GM18520 (cell line): ENCODE measurements at regions not wholly inside any gene's neighbourhood (a gene's known extent, or its start where the extent isn't known, plus 50 kb on each side); places are given as distances from the start of the nearest gene placed in this dataset.

ENCODE experiments used
- ATAC-seq: cut with Tn5 transposase; IDR thresholded peaks from one replicate; pipeline ENCODE4 v1.9.1; 2021; ENCODE audit not compliant: unreplicated experiment

DNA sequence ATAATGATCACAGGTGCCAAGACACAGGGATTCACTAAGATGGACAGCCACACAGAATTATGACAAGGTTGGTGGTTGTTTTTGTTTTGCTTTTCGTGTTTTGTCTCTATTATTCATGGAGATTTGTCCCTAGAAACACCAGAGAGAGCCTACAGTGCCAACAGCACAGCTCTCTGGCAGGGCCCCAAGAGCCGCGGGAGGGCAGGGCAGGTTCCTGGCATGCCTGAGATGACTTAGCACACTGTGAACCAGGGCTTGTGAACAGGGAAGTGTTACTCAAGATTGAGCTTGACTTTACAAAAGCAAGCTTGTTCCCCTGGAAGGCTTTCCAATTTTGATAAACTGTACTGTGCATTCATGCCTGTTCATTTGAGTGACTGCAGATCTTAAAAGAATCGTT lies 437.4 kb upstream of the SALL3 start:
- no peak for ATAC-seq

DNA sequence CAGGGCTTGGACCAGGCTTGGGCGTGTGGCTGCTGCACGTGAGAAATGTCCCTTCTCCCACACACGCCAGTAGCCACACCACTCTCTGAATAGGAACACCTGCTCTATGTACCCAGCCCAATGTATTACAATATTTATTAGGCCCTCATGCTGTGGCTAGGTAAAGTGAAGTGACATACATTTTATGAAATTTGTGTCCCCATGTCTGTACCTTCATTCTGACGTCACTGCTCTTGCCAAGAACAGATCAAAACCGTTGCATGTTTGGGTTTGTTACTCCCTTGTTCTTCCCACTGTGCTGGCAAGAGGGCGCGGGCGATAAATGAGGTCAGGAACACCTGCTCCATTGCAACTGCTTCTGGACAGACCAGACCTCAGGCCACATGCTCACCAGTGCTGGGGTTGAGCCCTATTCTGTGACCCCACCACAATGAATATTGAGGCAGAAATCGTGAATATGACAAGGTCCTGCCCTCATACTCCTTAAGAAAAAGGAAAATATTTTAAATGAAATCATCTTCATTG lies 436.4 kb upstream of the SALL3 start:
- ATAC-seq: no peak

DNA sequence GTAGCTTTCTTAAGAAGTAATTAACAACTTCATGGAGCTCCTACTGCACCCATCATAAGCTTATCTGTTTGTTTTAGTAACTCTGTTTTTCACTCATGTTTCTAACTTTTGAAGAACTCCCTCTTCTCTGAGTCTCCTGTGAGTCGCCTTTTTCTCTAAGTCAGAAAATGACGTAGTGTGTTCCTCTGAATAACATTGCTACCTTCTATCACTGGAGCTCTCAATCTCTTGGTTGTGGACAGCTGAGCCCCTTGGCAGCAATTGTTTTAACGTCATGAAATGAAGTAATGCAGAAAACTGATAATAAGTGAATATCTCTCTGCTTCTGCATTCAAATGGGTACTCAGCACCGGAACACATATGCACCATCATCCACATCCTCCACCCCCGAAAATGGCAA lies 433.3 kb upstream of the SALL3 start:
- ATAC-seq: no peak

DNA sequence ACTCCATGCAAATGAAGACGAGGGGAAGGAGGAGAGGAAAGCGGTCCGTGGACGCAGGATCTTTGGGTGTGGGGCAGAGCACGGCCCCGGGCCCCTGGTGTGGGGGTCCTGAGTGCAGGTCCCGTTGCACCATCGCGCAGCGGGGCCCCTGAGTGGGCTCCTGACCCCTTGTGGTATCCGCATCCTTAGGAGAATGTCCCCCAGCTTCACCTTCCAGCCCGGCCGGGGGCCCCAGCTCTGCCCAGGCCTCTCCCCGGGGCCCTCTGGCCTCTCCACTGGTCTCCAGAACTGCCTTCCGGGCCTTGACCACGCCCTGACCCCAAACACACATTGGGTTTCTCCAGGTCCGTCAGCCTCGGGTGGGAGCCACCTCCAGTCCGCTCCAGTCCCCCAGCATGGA lies 431.8 kb upstream of the SALL3 start:
- no peak for ATAC-seq

DNA sequence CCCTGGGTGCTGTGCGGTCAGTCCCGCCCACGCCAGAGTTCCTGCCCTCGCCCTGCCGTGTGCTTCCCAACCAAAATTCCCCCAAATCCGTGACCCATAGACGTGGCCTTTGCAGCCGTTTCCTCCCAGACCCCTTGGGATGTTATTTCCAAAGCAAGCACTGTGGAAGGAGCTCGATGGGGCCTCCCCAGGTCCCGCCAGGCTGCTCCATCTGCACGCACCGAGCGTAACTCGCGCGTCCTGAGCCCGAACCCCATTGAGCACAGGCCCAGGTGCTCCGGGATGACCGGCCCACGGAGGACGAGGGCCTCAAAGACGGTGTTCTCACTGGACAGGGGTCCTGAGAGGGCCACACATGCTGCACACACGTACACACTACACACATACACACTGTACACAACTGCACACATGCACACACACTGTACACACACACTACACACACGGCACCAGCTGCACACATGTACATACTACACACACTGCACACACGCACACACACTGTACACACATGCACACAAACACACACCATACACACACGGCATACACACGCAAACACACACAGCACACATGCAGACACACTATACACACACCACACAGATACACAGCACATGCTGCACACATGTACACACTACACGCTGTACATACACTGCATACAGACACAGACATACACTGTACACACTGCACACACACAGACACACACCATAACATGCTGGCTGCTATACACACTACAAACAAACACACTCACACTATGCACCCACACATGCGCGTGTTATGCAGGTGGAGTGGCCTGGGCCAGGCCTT lies 431.2 kb upstream of the SALL3 start:
- ATAC-seq: no peak

DNA sequence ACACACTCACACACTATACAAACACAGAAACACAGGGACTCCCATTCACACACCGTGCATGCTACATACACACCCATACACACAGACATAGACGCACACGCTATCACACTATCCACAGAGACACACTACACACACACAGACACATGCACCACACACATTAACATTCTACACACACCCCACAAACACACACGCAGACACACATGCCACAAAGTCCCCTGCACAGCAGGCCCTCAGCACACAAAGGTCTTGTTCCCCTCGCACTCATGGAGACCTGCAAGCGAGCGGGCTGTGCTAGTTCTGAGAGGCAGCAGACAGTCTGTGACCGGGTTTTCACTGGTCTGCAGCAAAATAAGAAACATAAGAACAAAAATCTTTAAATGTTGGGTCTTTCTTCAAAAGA lies 429.6 kb upstream of the SALL3 start:
- ATAC-seq: no peak

DNA sequence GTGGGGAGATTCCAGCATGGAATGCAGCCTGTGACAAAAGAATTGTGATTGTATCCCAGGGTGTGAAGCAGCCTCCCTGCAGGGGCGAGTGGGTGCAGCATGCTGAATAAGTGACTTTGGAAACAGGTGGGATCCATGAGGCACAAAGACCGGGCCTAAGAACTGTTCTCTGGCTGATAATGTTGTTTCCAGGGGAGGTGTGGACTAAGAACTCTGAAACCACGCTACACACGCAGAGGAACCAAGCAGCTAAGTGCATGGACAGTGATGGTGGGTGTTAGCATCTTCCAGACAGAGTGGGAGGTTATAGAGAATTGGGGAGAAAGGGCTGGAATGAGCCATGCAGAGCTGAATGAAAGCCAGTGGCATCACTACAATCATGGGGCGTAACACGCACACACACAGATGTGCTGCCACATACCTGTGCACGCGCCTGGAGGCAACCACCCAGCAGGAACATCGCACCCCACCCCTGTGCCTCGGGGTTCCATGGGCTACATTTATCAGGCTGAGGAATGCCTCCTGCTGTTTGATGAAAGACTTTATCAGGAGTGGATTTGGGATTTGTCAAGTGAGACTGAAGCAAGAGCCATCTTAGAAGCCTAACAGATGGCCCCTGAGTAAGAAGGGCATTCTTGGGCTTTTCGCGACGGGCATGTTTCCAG lies 424.5 kb upstream of the SALL3 start:
- ATAC-seq: no peak

DNA sequence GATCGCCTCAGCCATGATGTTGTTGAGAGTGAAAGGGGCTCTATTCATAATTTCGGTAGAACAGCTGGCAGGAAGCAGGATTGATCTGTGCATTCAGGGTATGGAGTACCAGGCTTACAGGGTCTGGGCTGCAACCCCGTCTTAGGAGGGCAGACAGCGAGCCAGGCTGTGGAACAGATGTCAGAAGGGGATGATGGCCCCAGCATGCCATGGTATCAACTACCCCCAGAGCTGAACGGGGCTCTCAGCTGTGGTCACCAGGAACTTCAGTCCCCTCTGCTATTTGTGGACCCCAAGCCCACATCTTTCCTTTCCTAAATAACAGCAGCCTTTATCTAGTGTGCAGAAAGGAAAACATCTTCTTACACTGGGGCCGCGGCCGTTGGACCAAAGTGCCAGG lies 422.2 kb upstream of the SALL3 start:
- no peak for ATAC-seq

DNA sequence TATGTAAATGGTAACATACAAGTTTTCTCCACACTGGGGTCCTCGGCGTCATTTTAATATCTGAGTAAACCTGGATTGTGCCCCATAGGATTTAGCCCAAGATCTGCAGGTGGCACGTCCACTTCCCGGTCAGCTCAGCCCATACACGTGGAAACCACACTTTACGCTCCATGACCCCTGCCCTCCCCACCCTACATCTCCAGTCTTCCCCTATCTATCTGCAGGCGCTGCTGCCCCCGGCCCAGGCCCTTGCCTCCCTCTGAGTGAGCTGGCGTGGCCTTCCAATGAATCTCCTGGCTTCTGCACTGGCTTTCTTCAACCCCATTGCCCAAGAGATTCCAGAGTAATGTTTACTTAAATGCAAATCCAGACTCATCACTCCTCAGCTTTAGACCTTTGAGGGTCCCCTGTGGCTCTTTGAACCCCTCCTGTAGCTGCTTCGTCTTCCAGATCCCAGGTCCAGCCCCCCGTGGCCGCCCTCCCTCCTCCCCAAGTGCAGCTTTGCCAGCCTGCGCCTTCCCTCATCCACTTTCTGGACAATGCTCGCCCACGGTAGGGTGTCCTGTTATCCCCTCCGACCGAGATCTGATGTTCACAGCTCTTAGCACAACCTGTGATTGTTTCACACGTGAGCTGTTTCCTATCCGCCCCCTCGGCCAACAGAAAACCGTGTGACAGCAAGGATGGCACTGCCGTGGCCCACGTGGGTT lies 421.4 kb upstream of the SALL3 start:
- no peak for ATAC-seq

DNA sequence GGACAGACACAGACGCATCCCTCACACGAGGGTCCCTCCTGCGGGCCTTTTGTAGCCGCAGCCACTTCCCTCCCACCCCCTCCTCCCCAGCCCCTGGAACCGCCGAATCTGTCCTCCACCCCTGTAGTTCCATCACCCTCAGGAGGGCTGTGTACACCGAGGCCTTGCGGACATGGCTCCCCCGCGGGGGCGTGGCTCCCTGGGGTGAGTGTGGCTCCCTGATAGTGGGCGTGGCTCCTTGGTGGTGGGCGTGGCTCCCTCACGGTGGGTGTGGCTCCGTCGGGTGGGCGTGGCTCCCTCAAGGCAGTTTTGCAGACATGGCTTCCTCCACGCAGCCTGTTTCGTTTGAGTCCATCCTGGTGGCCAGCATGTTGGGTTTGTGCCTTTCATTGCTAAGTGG lies 420.7 kb upstream of the SALL3 start:
- ATAC-seq: no peak

DNA sequence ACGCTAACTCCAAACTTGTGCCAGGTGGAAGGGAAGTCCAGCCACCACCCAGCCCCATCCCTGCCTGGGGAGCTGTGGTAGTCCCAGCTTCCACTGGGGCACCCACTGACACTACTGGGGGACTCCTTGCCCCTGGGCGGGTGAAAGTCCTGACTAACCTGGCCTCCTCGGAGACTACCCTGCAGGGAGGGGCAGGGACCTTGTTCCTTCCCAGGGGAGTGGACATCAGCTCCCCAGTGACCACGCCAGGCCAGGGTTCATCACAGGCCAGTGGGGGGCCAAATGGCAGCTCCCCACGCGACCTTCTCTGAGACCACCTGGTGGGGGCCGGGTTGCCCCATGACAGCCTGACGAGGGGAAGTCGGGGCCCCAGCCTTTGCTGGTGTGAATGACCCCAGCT lies 420.0 kb upstream of the SALL3 start:
- no peak for ATAC-seq

DNA sequence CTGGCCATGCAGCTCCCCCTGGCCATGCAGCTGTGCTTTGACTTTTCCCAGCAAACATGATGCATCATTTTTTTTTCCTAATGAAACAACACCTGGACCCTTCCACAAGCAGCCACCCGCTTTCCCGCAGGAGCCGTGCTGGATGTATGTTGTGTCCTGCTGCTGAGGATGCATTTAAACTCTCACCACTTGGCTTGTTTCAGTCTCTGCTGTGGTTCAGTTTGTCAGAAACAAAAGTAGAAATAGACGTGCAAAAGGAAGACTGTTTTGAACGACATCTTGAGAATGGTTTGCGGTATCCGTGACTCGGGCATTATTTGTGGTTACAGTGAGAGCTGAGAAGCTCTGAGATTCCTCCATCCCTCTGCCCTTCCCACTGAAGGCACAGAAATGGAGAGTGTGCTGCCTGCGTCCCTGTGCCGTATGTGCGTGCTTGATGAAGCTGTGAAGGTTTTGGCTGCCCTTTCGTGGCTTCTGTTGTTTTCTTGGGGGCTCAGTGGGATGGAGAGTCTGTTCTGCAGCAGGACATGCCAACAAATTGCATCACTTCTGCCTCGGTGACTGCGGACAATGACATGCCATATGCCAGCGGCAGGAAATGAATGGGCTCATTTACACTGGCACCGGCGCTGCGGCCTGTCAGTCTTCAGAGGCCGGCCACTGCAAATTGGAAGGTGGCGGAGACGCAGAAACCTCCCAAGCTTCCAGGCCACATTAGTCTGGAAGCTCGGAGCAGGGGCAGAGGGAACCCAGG lies 417.7 kb upstream of the SALL3 start:
- no peak for ATAC-seq

DNA sequence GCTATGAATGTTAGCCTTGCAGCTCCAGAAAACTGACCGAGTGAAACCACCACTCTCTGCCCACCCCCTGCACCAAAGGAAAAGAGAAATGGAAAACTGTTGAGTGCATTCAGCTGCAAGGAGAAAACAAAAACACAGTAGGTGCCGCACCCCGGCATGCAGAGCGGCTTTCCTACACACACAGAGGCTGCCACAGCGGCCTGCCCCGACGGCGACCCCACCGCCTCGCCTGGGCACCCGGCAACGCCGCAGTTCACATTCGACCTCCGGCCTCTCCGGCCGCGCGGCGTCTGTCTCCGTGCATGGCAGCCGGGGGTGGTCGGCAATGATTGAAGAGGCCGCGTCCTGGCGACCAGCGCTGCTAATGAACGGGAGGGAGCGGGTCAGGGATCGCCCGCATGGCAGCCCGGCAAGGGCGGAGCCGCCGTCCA lies 417.1 kb upstream of the SALL3 start:
- no peak for ATAC-seq

DNA sequence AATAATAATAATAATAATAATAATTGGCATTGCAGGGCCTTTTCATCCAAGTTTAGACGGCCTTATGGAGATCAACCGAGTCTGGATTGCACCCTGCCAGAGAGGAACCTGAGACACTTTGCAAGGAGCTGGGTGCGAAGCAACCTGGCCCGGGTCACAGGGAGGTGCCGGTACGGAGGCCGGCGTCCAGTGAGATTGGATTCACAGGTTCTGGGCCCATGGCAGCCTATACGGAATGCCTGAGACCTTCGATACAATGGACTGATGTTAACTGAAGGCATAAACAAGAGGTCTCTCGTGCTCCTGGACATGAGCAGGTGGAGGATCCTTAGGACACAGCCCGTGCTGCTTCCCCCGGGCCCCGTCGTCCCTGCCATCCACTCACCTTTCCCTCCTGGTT lies 416.5 kb upstream of the SALL3 start:
- ATAC-seq: no peak

DNA sequence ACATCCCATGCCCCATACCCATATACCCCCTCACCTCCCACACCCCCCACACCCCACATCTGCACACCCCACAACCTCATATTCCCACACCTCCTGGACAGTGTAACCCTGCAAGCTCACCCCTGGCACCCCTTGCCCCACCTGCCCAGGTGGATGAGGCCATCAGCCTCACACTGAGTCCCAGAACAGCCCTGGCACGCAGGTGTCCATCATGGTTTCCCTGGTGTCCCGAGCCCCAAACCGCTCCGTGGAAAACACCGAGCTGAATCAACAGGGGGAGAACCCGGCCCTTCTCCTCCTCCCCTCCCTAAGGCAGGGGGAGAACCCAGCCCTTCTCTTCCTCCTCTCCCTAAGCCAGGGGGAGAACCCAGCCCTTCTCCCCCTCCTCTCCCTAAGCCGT lies 415.6 kb upstream of the SALL3 start:
- ATAC-seq: no peak

DNA sequence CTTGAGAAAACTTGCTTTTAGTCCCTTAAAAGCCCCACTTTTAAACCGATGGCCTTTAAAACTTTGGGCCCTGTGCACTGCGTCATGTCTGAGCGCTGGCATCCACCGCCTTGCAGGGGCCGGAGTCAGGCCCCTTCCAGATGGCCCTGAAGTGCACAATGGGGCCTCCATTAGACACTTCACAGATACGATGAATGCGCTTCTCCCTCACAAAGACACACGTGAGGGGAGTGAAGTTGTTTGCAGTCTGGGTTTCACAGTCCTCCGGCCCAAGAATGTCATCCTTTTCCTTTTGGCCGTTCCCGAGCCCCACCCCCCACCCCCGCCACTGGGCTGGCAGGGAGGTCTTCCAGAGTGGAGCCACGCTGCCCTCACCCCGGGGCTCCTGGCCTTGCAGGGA lies 415.1 kb upstream of the SALL3 start:
- ATAC-seq: no peak

DNA sequence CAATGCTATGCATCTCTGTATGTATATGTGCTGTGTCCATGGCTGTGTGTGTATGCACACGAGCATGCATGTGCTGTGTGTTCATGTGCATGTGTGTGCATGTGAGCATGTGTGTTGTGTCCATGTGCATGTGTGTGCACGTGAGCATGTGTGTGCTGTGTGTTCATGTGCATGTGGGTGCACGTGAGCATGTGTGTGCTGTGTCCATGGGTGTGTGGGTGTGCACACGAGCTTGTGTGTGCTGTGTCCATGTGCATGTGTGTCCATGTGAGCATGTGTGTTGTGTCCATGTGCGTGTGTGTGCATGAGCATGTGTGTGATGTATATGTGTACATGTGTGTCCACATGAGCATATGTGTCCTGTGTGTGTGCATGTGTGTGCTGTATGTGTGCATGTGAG lies 414.4 kb upstream of the SALL3 start:
- ATAC-seq: no peak

DNA sequence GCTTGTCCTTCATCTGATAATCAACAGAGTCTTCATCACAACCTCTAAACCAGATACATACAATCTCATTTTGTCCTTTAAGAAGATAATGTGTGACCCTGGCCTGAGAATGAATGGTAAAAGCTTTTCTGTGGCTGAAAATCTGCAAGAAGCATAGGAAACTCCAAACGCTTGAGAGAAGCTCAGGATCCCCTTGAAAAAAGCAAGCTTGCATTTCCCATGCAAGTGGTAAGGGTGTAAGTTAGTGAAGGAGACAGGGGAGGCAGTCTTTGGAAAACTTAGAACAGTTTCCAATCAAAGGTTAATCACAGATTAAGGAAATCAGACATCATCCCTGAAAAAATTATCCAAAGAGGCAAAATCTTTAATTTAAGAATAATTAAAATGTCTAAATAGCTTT lies 413.6 kb upstream of the SALL3 start:
- ATAC-seq: no peak

DNA sequence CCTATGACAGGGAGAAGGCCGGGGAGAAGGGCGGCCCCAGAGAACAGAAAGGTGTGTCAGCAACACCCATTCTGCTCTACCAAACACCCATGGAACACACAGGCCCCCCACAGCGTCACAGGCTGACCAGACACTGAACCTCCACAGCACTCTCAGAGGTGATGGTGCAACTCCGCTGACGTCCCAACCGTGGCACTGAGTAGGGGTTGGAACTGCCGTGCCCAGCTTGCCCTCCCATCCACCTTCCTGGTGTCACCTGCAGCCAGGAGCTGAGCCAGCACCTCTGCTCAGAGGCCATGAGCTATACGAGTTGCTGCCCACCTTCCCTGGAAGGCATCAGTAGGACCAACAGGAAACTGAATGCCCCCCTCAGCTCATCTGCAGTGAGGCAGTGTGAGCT lies 412.9 kb upstream of the SALL3 start:
- no peak for ATAC-seq

DNA sequence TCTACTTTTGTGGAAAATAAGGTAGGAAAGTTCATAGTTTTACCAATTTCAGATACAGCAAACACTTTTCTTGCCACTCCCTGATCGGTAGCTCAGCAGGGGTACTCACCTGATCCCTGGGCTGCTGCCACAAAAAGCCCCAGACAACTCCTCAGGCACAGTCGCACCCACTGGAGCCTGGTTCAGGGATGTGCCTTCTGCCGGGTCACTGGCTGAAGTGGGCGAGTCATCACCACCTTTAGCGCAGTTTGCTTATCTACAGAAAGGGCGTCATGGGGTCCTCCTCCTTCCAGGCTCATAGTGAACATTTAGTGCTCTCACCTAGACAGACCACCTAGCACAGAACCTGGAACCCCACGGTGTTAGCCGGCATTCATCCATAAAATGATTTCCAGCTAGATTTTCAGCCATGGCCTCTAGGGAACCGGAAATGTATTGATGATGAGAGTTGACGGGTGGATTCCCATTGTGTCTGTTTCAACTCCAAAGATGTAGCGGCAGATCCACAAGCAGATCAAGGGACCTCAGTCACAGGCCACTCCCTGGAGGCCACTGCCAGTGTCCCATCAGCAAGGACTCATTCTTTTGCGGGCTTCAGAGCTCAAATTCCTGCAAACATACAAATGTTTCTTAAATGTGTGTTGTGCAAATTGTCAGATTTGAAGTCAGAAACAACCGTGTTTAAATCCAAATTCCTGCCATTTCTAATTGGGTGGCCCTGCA lies 408.4 kb upstream of the SALL3 start:
- ATAC-seq: no peak
